ENCODE measurements at regions not wholly inside any gene's neighbourhood (a gene's known extent, or its start where the extent isn't known, plus 50 kb on each side); places are given as distances from the start of the nearest gene placed in this dataset.

DNA sequence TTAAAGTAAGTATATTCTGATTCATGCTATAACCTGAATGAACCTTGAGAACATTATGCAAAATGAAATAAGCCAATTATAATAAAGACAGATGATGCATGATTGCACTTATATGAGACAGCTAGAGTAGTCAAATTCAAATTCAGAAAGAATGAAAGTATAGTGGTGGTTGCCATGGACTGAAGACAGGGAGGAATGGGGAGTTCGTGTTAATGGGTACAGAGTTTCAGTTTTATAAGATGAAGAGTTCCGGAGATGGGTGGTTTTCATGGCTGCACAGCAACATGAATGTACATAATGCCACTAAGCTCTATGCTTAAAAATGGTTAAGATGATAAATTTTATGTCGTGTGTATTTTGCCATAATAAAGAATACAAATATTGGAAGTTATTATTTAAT lies 751.2 kb downstream of the TSN start:
- H3K9me3 Mint-ChIP-seq: peaks cover 0 to 3% (median 1%) of the 10 kb centered on the region in 7 donors
- no peak overlapping the region for H2AFZ ChIP-seq (ENCODE audit: insufficient read depth, low read depth, low read length, poor library complexity, severe bottlenecking)
- intact Hi-C loops (cut with micrococcal nuclease): no loop called here
- H3K79me2 ChIP-seq (ENCODE audit: insufficient read depth, low read length): no peaks in the 10 kb centered on the region
- H3K9ac ChIP-seq (ENCODE audit: insufficient read depth, low read length, poor library complexity, severe bottlenecking): no peak overlapping the region
- no peaks in the 10 kb centered on the region for H3K9me3 ChIP-seq (replicated peaks in 1 of 2; ENCODE audit: control insufficient read depth in 1 of 2, insufficient read depth in 1 of 2, low read length in 2 of 2)
- H3K4me3 Mint-ChIP-seq: no peak overlapping the region
- no peaks in the 10 kb centered on the region for H4K20me1 ChIP-seq (ENCODE audit: insufficient read depth, low read length)
- no peak overlapping the region for H3K4me3 ChIP-seq (replicated peaks in 1 of 3; ENCODE audit: low read depth in 2 of 3, low read length in 3 of 3)
- no peak overlapping the region for H3K4me2 ChIP-seq (replicated peaks; ENCODE audit: extremely low read depth, low read length, poor library complexity, severe bottlenecking)
- 83% methylated on average over 1 of the region's 3 CpGs for WGBS (ENCODE audit: insufficient coverage)
- no peak for DNase-seq
- no peaks in the 10 kb centered on the region for H3K36me3 Mint-ChIP-seq
- H3K4me1 ChIP-seq (ENCODE audit: control insufficient read depth in 1 of 2, insufficient read depth in 2 of 2, low read length in 2 of 2): no peaks in the 10 kb centered on the region
- H3K27me3 Mint-ChIP-seq (ENCODE audit: low read depth in 3 of 3): peaks cover 0 to 4% (median 2%) of the 10 kb centered on the region in 3 donors
- no peaks in the 10 kb centered on the region for H3K4me1 Mint-ChIP-seq
- no peaks in the 10 kb centered on the region for H3K27me3 ChIP-seq (ENCODE audit: control insufficient read depth in 2 of 2, insufficient read depth in 2 of 2, low read length in 2 of 2)
- H3K27ac Mint-ChIP-seq: no peak overlapping the region
- H3K36me3 ChIP-seq (replicated peaks in 1 of 2; ENCODE audit: control insufficient read depth in 1 of 2, insufficient read depth in 2 of 2, low read length in 2 of 2): no peaks in the 10 kb centered on the region
- TF ChIP-seq, protein P1, sequence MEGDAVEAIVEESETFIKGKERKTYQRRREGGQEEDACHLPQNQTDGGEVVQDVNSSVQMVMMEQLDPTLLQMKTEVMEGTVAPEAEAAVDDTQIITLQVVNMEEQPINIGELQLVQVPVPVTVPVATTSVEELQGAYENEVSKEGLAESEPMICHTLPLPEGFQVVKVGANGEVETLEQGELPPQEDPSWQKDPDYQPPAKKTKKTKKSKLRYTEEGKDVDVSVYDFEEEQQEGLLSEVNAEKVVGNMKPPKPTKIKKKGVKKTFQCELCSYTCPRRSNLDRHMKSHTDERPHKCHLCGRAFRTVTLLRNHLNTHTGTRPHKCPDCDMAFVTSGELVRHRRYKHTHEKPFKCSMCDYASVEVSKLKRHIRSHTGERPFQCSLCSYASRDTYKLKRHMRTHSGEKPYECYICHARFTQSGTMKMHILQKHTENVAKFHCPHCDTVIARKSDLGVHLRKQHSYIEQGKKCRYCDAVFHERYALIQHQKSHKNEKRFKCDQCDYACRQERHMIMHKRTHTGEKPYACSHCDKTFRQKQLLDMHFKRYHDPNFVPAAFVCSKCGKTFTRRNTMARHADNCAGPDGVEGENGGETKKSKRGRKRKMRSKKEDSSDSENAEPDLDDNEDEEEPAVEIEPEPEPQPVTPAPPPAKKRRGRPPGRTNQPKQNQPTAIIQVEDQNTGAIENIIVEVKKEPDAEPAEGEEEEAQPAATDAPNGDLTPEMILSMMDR (IDR thresholded peaks at IDR 0.05): no peak
- no peak overlapping the region for H3K27ac ChIP-seq (ENCODE audit: low read depth in 1 of 2, low read length in 2 of 2)

DNA sequence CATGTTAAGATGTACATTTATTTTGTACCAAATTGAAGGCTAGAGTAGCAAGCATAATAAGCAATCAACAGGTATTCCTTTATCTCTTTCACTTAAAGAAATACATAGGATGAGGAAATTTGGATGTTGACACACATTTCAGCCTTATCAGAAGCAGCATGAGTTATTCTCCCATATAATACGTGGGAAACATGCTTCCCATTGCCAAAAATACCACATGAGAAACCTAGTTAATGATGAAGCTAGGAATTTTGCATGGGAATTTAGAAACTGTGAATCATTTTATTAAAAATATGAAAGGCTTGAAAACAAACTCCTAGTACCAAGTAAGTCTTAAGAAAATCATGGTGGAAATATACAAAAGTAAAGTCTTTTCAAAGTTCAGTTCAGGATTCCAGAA lies 751.8 kb downstream of the TSN start:
- H3K79me2 ChIP-seq (ENCODE audit: insufficient read depth, low read length): no peaks in the 10 kb centered on the region
- peaks cover 0 to 3% (median 2%) of the 10 kb centered on the region in 7 donors for H3K9me3 Mint-ChIP-seq
- no peak overlapping the region for H3K4me3 Mint-ChIP-seq
- H3K4me2 ChIP-seq (replicated peaks; ENCODE audit: extremely low read depth, low read length, poor library complexity, severe bottlenecking): no peak overlapping the region
- H3K4me3 ChIP-seq (replicated peaks in 1 of 3; ENCODE audit: low read depth in 2 of 3, low read length in 3 of 3): no peak overlapping the region
- H3K9me3 ChIP-seq (replicated peaks in 1 of 2; ENCODE audit: control insufficient read depth in 1 of 2, insufficient read depth in 1 of 2, low read length in 2 of 2): no peaks in the 10 kb centered on the region
- H3K27me3 ChIP-seq (ENCODE audit: control insufficient read depth in 2 of 2, insufficient read depth in 2 of 2, low read length in 2 of 2): no peaks in the 10 kb centered on the region
- peaks cover 2 to 4% (median 2%) of the 10 kb centered on the region in 3 donors for H3K27me3 Mint-ChIP-seq (ENCODE audit: low read depth in 3 of 3)
- no peaks in the 10 kb centered on the region for H4K20me1 ChIP-seq (ENCODE audit: insufficient read depth, low read length)
- no peaks in the 10 kb centered on the region for H3K4me1 Mint-ChIP-seq
- H2AFZ ChIP-seq (ENCODE audit: insufficient read depth, low read depth, low read length, poor library complexity, severe bottlenecking): no peak overlapping the region
- DNase-seq: no peak
- H3K36me3 Mint-ChIP-seq: no peaks in the 10 kb centered on the region
- no peak overlapping the region for H3K27ac Mint-ChIP-seq
- no peak overlapping the region for H3K27ac ChIP-seq (ENCODE audit: low read depth in 1 of 2, low read length in 2 of 2)
- no peak overlapping the region for H3K9ac ChIP-seq (ENCODE audit: insufficient read depth, low read length, poor library complexity, severe bottlenecking)
- WGBS (ENCODE audit: insufficient coverage): no CpG with 5 or more reads among the region's 1 CpG
- intact Hi-C loops (cut with micrococcal nuclease): no loop called here
- H3K4me1 ChIP-seq (ENCODE audit: control insufficient read depth in 1 of 2, insufficient read depth in 2 of 2, low read length in 2 of 2): no peaks in the 10 kb centered on the region
- no peaks in the 10 kb centered on the region for H3K36me3 ChIP-seq (replicated peaks in 1 of 2; ENCODE audit: control insufficient read depth in 1 of 2, insufficient read depth in 2 of 2, low read length in 2 of 2)
- TF ChIP-seq, protein P1 (IDR thresholded peaks at IDR 0.05): no peak
